AG08395 (cell line): ENCODE measurements at regions not wholly inside any gene's neighbourhood (a gene's known extent, or its start where the extent isn't known, plus 50 kb on each side); places are given as distances from the start of the nearest gene placed in this dataset.

Source experiments
- DNase-seq: peaks from one replicate; pipeline ENCODE4 v3.0.0; 2012; ENCODE audit warnings: mixed read lengths, low spot score

GRCh38 chr18:78595924-78596573 is 383.6 kb upstream of the SALL3 start:
- no peak for DNase-seq

- DNase-seq: no peak
Measured at GRCh38 chr18:78596794-78597345, 382.7 kb upstream of the SALL3 start.

- DNase-seq: no peak
Measured at GRCh38 chr18:78601349-78601748, 378.3 kb upstream of the SALL3 start.

- no peak for DNase-seq
Measured at GRCh38 chr18:78601923-78602322, 377.7 kb upstream of the SALL3 start.

- no peak for DNase-seq
Measured at GRCh38 chr18:78602430-78602829, 377.2 kb upstream of the SALL3 start.

- DNase-seq: no peak
Measured at GRCh38 chr18:78603102-78603983, 376.3 kb upstream of the SALL3 start.

GRCh38 chr18:78605255-78605654 is 374.4 kb upstream of the SALL3 start:
- no peak for DNase-seq

- DNase-seq: no peak
Measured at GRCh38 chr18:78607221-78607620, 372.4 kb upstream of the SALL3 start.

- no peak for DNase-seq
Measured at GRCh38 chr18:78607784-78608183, 371.8 kb upstream of the SALL3 start.

GRCh38 chr18:78610179-78610578 is 369.4 kb upstream of the SALL3 start:
- DNase-seq: no peak

GRCh38 chr18:78611201-78611800 is 368.3 kb upstream of the SALL3 start:
- no peak for DNase-seq

GRCh38 chr18:78611869-78612268 is 367.7 kb upstream of the SALL3 start:
- DNase-seq: no peak

GRCh38 chr18:78612318-78612717 is 367.3 kb upstream of the SALL3 start:
- no peak for DNase-seq

GRCh38 chr18:78612801-78613200 is 366.8 kb upstream of the SALL3 start:
- DNase-seq: no peak

GRCh38 chr18:78618726-78619125 is 360.9 kb upstream of the SALL3 start:
- no peak for DNase-seq

GRCh38 chr18:78619854-78620253 is 359.8 kb upstream of the SALL3 start:
- no peak for DNase-seq

GRCh38 chr18:78620326-78620725 is 359.3 kb upstream of the SALL3 start:
- DNase-seq: no peak

GRCh38 chr18:78621141-78621755 is 358.4 kb upstream of the SALL3 start:
- DNase-seq: no peak

- no peak for DNase-seq
Measured at GRCh38 chr18:78622251-78622906, 357.2 kb upstream of the SALL3 start.

- no peak for DNase-seq
Measured at GRCh38 chr18:78622907-78623541, 356.6 kb upstream of the SALL3 start.

GRCh38 chr18:78624646-78625279 is 354.9 kb upstream of the SALL3 start:
- DNase-seq: no peak
